IMR-90 (cell line): ENCODE measurements at regions not wholly inside any gene's neighbourhood (a gene's known extent, or its start where the extent isn't known, plus 50 kb on each side); places are given as distances from the start of the nearest gene placed in this dataset.

Experiments used
- ATAC-seq: fragments of 200-7000 bp; cut with Tn5 transposase; 2 replicates; pipeline ENCODE4 v1.9.1; 2020; ENCODE audit warnings: low read depth, mild to moderate bottlenecking, moderate library complexity
- BruUV-seq: library from RNA; stranded (reverse); fragments of 400-500 nt; replicated peaks from 2 replicates; lab custom pipeline; 2021; lab: Mats Ljungman, UMichigan
- CTCF ChIA-PET: fragments of 300-600 bp; formaldehyde crosslinking; extraction: SDS; loops from one replicate; lab custom pipeline; 2021; ENCODE audit warnings: antibody characterized with exemption; lab: Yijun Ruan, JAX
- POLR2A ChIA-PET: fragments of 300-600 bp; sonication (Branson Sonifier 250); formaldehyde crosslinking; loops from one replicate; lab custom pipeline; 2022; ENCODE audit warnings: antibody characterized with exemption; ENCODE audit not compliant: unreplicated experiment; lab: Charles Lee
- DNase-seq: peaks from one replicate; pipeline ENCODE4 v3.0.0; 2013
- H2AFZ ChIP-seq: replicated peaks from 2 replicates; pipeline ENCODE3; 2013; ENCODE audit warnings: low read length, mild to moderate bottlenecking; ENCODE audit not compliant: poor library complexity
- H2AK5ac ChIP-seq: 2 replicates; pipeline ENCODE4 v1.6.1; 2013; ENCODE audit warnings: low read depth, low read length, inconsistent platforms
- H2AK9ac ChIP-seq: replicated peaks from 2 replicates; pipeline ENCODE3; 2013; ENCODE audit warnings: mild to moderate bottlenecking, low read depth, low read length, moderate library complexity; ENCODE audit not compliant: poor library complexity
- H2BK120ac ChIP-seq: 2 replicates; pipeline ENCODE4 v1.6.1; 2013; ENCODE audit warnings: low read depth, low read length, inconsistent platforms
- H2BK15ac ChIP-seq: 3 replicates; pipeline ENCODE4 v1.6.1; 2013; ENCODE audit warnings: low read depth, low read length, inconsistent platforms
- H2BK20ac ChIP-seq: 2 replicates; pipeline ENCODE4 v1.6.1; 2013; ENCODE audit warnings: low read depth, mild to moderate bottlenecking, inconsistent platforms, low read length, moderate library complexity
- H2BK5ac ChIP-seq: 2 replicates; pipeline ENCODE4 v1.6.1; 2013; ENCODE audit warnings: mild to moderate bottlenecking, low read depth, low read length, inconsistent platforms; ENCODE audit not compliant: poor library complexity, severe bottlenecking
- H3K14ac ChIP-seq: replicated peaks from 2 replicates; pipeline ENCODE4 v1.6.1; 2013; ENCODE audit warnings: low read depth, low read length, inconsistent platforms
- H3K18ac ChIP-seq: 2 replicates; pipeline ENCODE4 v1.6.1; 2013; ENCODE audit warnings: low read depth, low read length, control low read depth
- H3K23ac ChIP-seq: 2 replicates; pipeline ENCODE4 v1.6.1; 2013; ENCODE audit warnings: low read depth, low read length, inconsistent platforms
- H3K27ac ChIP-seq: 2 replicates; pipeline ENCODE4 v1.5.1; 2013; ENCODE audit warnings: mild to moderate bottlenecking, control low read depth, low read length; ENCODE audit not compliant: insufficient read depth
- H3K27me3 ChIP-seq: 2 replicates; pipeline ENCODE4 v1.6.1; 2013; ENCODE audit warnings: low read length; ENCODE audit not compliant: control insufficient read depth, insufficient read depth
- H3K36me3 ChIP-seq: 2 replicates; pipeline ENCODE4 v1.6.1; 2013; ENCODE audit warnings: low read length, mixed read lengths; ENCODE audit not compliant: control insufficient read depth, insufficient read depth
- H3K4ac ChIP-seq: 2 replicates; pipeline ENCODE4 v1.6.1; 2013; ENCODE audit warnings: low read depth, low read length, inconsistent platforms
- H3K4me1 ChIP-seq: 2 replicates; pipeline ENCODE4 v1.6.1; 2013; ENCODE audit warnings: low read length, mixed read lengths; ENCODE audit not compliant: control insufficient read depth, insufficient read depth
- H3K4me2 ChIP-seq: 2 replicates; pipeline ENCODE4 v1.6.1; 2013; ENCODE audit warnings: low read depth, mild to moderate bottlenecking, control low read depth, low read length, moderate library complexity
- H3K4me3 ChIP-seq: 2 replicates; pipeline ENCODE4 v1.5.1; 2013; ENCODE audit warnings: low read depth, mild to moderate bottlenecking, control low read depth, low read length, moderate library complexity; ENCODE audit not compliant: insufficient read depth
- H3K56ac ChIP-seq: 2 replicates; pipeline ENCODE4 v1.6.1; 2013; ENCODE audit warnings: low read length, inconsistent platforms; ENCODE audit not compliant: insufficient read depth; ENCODE audit errors: extremely low read depth
- H3K79me1 ChIP-seq, 2 experiments: 2 replicates each; pipeline ENCODE4 v1.6.1; 2013; ENCODE audit warnings: low read length in 2 of 2, inconsistent platforms in 1 of 2, low read depth in 1 of 2
- H3K9ac ChIP-seq: 2 replicates; pipeline ENCODE4 v1.6.1; 2013; ENCODE audit warnings: low read depth, low read length, control low read depth
- H3K9me1 ChIP-seq: 2 replicates; pipeline ENCODE4 v1.6.1; 2013; ENCODE audit warnings: low read length, inconsistent platforms; ENCODE audit not compliant: insufficient read depth
- H3K9me3 ChIP-seq: 2 replicates; pipeline ENCODE4 v1.6.1; 2013; ENCODE audit warnings: low read length; ENCODE audit not compliant: control insufficient read depth, insufficient read depth
- H4K20me1 ChIP-seq: 2 replicates; pipeline ENCODE4 v1.6.1; 2013; ENCODE audit warnings: low read length, inconsistent platforms; ENCODE audit not compliant: insufficient read depth
- H4K5ac ChIP-seq: 2 replicates; pipeline ENCODE4 v1.6.1; 2013; ENCODE audit warnings: mild to moderate bottlenecking, low read depth, low read length, control low read depth
- H4K8ac ChIP-seq, 2 experiments: 2 replicates each; pipeline ENCODE4 v1.6.1; 2013; ENCODE audit warnings: low read depth in 2 of 2, low read length in 2 of 2, control low read depth in 1 of 2, inconsistent platforms in 1 of 2
- H4K91ac ChIP-seq: 2 replicates; pipeline ENCODE4 v1.6.1; 2013; ENCODE audit warnings: low read depth, low read length, inconsistent platforms; ENCODE audit not compliant: insufficient read depth
- BHLHE40 ChIP-seq: fragments of 150-350 bp; IDR thresholded peaks from 2 replicates; pipeline ENCODE4 v1.6.1; 2016; ENCODE audit warnings: mild to moderate bottlenecking, low read depth, low read length
- CEBPB ChIP-seq: IDR thresholded peaks from 2 replicates; pipeline ENCODE4 v1.6.1; 2012; ENCODE audit warnings: low read depth, low read length, improper control_type of control experiment
- CHD1 ChIP-seq: IDR thresholded peaks from 2 replicates; pipeline ENCODE4 v1.6.1; 2012; ENCODE audit warnings: low read depth, low read length, improper control_type of control experiment
- FOS ChIP-seq: fragments of 150-350 bp; IDR thresholded peaks from 2 replicates; pipeline ENCODE4 v1.6.1; 2016; ENCODE audit warnings: low read depth, low read length
- MAFK ChIP-seq: IDR thresholded peaks from 2 replicates; pipeline ENCODE4 v1.6.1; 2012; ENCODE audit warnings: low read depth, low read length, improper control_type of control experiment
- MAZ ChIP-seq: IDR thresholded peaks from 2 replicates; pipeline ENCODE4 v1.6.1; 2012; ENCODE audit warnings: low read depth, mild to moderate bottlenecking, low read length, improper control_type of control experiment, moderate library complexity, borderline replicate concordance
- MXI1 ChIP-seq: IDR thresholded peaks from 2 replicates; pipeline ENCODE4 v1.6.1; 2012; ENCODE audit warnings: low read depth, mild to moderate bottlenecking, low read length, moderate library complexity, borderline replicate concordance
- NFE2L2 ChIP-seq: fragments of 150-350 bp; IDR thresholded peaks from 2 replicates; pipeline ENCODE4 v1.6.1; 2016; ENCODE audit warnings: low read depth, mild to moderate bottlenecking, low read length
- RAD21 ChIP-seq: IDR thresholded peaks from 2 replicates; pipeline ENCODE4 v1.6.1; 2012; ENCODE audit warnings: low read length, improper control_type of control experiment
- RCOR1 ChIP-seq: IDR thresholded peaks from 2 replicates; pipeline ENCODE4 v1.6.1; 2012; ENCODE audit warnings: mild to moderate bottlenecking, low read length, improper control_type of control experiment; ENCODE audit not compliant: insufficient replicate concordance
- WGBS, 2 experiments: methylation state at CpG; one replicate each; pipeline versions ENCODE4 v1.1.5 to v1.1.7; 2013; ENCODE audit warnings: missing lambda C conversion rate in 2 of 2; ENCODE audit not compliant: insufficient read length in 1 of 2; ENCODE audit errors: extremely low coverage in 2 of 2; 5-methylcytosine and 5-hydroxymethylcytosine counted together
- dilution Hi-C: fragments of 300-500 bp; cut with HindIII; formaldehyde crosslinking; loops from one replicate; pipeline ENCODE4 v1.14.3; 2018; ENCODE audit warnings: low sequenced_read_pairs; ENCODE audit not compliant: unreplicated experiment
- in situ Hi-C: fragments of 300-500 bp; cut with MboI; formaldehyde crosslinking; loops from 3 replicates; pipeline ENCODE4 v1.14.3; 2019; ENCODE audit warnings: low sequenced_read_pairs, inconsistent platforms, mixed read lengths
- intact Hi-C: fragments of 100-400 bp; cut with micrococcal nuclease; formaldehyde crosslinking; loops from 2 replicates; pipeline ENCODE4 v1.10.0; 2022
- TF ChIP-seq, protein P1 (sequence below): conservative IDR thresholded peaks from 2 replicates; pipeline ENCODE4 v1.5.1; 2012; ENCODE audit warnings: mild to moderate bottlenecking, low read depth, low read length, improper control_type of control experiment
- TF ChIP-seq, protein P2 (sequence below): fragments of 150-350 bp; IDR thresholded peaks from 2 replicates; pipeline ENCODE4 v1.6.1; 2017; ENCODE audit warnings: mild to moderate bottlenecking, antibody characterized with exemption, low read length, low read depth

DNA sequence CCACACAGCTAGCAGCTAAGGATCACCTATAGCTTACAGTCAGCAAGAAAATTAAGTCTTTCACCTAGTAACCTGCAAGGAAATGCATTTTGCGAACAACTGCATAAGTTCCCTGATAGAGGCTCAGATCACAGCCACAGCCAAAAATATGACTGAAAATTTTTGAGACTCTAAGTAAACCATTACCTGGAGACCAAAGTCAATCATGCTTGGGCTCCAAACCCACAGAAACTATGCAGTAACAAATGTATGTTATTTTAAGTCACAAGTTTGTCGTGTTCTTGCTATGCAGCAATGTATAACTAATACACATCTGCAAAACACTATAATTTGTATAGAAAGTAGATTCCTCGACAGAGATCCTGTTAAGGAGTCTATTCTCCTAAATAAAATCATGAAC, 1025.7 kb upstream of the RAG2 start:
- Histone ChIP-seq H4K5ac (no peak overlapping the region), H2BK120ac (no peak overlapping the region), H4K20me1 (no peaks in the 10 kb centered on the region), H3K4me1 (no peaks in the 10 kb centered on the region), H3K56ac (no peak overlapping the region), H3K9me1 (no peaks in the 10 kb centered on the region), H4K91ac (no peak overlapping the region), H3K36me3 (no peaks in the 10 kb centered on the region), H3K79me1 (no peaks in the 10 kb centered on the region), H2BK20ac (no peak overlapping the region), H3K9ac (no peak overlapping the region), H2BK5ac (no peak overlapping the region), H3K27me3 (no peaks in the 10 kb centered on the region), H3K9me3 (no peaks in the 10 kb centered on the region), H2BK15ac (no peak overlapping the region), H3K4ac (no peak overlapping the region), H2AK9ac (no peak overlapping the region), H3K4me3 (no peak overlapping the region), H4K8ac (no peak overlapping the region), H3K18ac (no peak overlapping the region), H3K4me2 (no peak overlapping the region), H2AFZ (no peak overlapping the region), H3K27ac (no peak overlapping the region), H3K23ac (no peak overlapping the region), H3K14ac (no peak overlapping the region), H2AK5ac (no peak overlapping the region)
- in situ Hi-C loops, result no loop called here
- dilution Hi-C loops, result no loop called here
- DNase-seq, result no peak
- TF ChIP-seq BHLHE40, result no peak
- TF ChIP-seq FOS, result no peak
- TF ChIP-seq RAD21, result no peak
- TF ChIP-seq RCOR1, result no peak
- no peak for TF ChIP-seq CHD1
- no peak for TF ChIP-seq MXI1
- TF ChIP-seq CEBPB, result no peak
- TF ChIP-seq, protein P1, sequence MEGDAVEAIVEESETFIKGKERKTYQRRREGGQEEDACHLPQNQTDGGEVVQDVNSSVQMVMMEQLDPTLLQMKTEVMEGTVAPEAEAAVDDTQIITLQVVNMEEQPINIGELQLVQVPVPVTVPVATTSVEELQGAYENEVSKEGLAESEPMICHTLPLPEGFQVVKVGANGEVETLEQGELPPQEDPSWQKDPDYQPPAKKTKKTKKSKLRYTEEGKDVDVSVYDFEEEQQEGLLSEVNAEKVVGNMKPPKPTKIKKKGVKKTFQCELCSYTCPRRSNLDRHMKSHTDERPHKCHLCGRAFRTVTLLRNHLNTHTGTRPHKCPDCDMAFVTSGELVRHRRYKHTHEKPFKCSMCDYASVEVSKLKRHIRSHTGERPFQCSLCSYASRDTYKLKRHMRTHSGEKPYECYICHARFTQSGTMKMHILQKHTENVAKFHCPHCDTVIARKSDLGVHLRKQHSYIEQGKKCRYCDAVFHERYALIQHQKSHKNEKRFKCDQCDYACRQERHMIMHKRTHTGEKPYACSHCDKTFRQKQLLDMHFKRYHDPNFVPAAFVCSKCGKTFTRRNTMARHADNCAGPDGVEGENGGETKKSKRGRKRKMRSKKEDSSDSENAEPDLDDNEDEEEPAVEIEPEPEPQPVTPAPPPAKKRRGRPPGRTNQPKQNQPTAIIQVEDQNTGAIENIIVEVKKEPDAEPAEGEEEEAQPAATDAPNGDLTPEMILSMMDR, result no peak
- no peak for TF ChIP-seq MAZ
- TF ChIP-seq, protein P2, sequence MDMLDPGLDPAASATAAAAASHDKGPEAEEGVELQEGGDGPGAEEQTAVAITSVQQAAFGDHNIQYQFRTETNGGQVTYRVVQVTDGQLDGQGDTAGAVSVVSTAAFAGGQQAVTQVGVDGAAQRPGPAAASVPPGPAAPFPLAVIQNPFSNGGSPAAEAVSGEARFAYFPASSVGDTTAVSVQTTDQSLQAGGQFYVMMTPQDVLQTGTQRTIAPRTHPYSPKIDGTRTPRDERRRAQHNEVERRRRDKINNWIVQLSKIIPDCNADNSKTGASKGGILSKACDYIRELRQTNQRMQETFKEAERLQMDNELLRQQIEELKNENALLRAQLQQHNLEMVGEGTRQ, result no peak
- no peak for TF ChIP-seq NFE2L2
- no peak for TF ChIP-seq MAFK
- 100% methylated on average over 1 of the region's 3 CpGs; no CpG with 5 or more reads in 1 of the 2 experiments for WGBS, 2 experiments
- ATAC-seq, result no peak
- POLR2A ChIA-PET, result no interaction called here
- CTCF ChIA-PET, result no interaction called here
- BruUV-seq, result no TSS peak
- intact Hi-C loops, result no loop called here
